HG03095 (cell line): ENCODE measurements at regions not wholly inside any gene's neighbourhood (a gene's known extent, or its start where the extent isn't known, plus 50 kb on each side); places are given as distances from the start of the nearest gene placed in this dataset.
"Not testable (repeated sequence)": the region's sequence is repeated elsewhere in the genome, so short reads cannot be mapped to it uniquely, and the experiment has no call there.

Source experiments
- ATAC-seq: cut with Tn5 transposase; IDR thresholded peaks from one replicate; pipeline ENCODE4 v1.9.1; 2021; ENCODE audit warnings: moderate library complexity; ENCODE audit not compliant: unreplicated experiment

DNA sequence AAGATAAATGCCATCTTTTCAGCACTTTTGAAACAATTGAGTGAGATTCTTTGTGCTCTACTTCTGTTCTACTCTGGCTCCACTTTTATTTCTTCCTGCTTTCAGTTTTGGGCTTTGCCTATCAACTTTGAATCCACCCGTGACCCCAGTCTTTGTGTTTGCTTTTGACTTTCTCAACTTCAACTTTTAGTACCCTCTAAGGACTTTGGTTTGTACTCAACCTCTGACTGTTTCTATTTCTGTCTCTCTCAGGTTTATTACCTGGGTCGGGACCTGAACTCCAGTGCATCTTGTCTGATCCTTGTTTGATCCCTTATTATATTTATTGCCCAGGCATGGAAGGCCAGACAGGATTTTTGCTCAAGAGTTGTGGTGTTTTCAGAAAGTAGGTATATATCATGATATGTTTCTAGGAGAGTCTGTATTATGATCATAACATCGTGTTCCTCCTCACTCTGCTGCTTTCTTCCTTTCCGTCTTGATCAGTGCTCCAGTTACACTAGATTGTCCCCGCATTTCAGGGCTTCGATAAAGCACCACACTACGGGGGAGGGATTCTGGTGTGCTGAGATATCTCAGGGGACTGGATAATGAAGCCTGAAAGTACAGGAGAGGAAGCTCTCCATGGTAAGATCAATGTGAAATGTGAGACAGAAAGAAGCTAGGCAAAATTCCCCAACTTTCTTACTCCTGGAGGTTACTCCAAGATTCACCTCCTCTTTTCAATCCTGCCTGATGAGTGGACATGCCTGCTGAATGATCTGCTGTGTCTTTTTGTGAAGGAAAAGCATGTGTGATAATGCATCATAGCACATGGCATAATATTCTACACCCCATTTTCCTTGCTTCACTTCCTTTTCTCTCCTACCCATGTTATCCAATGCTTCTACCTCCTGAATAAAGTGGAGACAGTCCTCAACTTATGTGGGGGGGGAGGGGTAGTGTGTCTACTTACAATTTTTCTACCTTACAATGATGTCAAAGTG lies 155.5 kb upstream of the GRIN3A start:
- no peak for ATAC-seq

DNA sequence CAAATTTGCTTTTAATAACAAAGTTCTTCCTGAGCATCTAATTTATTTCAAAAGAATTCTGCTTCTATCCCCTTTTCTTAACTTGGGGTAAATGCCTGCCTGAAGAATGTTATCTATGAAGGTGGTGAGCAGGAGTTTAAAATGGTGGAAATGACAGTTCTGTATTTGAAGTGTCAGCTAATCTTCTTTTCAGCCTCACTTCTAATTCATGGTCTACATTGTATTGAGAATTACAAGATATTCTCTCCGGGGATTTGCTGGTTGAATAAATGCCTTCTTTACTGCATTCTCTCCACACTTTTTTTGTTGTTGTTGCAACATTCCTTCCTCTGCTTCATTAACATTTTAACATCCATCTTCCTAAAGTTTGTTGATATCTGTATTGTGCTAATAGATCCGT lies 143.1 kb upstream of the GRIN3A start:
- ATAC-seq = no peak

DNA sequence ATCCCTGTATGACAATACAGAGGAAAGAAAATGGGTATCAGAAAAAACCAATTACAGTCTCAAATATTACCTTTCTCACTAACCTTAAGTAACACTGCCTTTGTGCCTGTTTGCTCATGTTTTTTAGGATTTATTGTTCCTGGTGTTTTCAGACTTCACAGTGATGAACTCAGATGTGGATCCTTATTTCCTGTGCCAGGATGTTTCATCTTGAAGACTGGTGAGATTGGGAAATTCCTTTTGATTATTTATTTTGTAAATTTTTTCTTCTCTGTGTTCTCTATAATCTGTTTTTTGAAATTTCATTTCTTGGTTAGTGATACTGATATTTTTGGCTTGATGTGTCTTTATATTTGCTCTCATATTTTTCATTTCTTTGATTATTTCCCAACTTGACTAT lies 142.4 kb upstream of the GRIN3A start:
- no peak for ATAC-seq

DNA sequence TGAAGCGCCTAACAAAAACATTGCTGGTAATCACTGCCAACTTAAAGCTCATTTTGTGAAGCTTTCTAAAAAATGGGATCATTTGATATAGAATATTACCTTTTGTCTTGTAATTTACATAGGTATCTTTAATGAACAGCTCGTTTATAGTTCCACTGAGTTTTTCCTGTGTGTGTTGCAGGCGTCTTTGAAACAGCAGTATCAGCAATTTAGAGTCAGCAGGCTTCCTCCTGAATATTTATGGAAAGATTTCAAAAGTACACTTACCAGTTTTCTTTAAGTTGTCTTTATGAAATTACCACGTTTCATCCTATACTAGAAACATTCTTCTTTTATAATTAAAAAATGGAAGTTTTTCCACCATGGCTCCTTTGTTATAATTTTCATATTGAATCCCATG lies 140.3 kb upstream of the GRIN3A start:
- no peak for ATAC-seq

DNA sequence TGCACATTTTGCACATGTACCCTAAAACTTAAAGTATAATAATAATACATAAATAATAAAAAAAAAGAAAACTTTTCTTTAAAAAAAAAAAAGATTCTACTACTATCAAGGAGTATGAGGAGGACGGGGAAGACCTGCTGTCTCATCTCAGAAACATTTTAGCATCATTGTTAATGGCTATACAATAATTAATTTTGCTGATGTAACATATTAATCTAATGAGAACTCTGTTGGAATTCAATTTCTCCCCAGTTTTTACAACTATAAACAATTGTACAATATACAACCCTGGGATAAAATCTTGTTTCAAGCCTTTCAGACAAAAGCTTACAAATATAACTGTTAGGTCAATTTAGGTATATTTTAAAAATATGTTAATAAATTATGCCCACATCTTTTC lies 139.0 kb upstream of the GRIN3A start:
- no peak for ATAC-seq

DNA sequence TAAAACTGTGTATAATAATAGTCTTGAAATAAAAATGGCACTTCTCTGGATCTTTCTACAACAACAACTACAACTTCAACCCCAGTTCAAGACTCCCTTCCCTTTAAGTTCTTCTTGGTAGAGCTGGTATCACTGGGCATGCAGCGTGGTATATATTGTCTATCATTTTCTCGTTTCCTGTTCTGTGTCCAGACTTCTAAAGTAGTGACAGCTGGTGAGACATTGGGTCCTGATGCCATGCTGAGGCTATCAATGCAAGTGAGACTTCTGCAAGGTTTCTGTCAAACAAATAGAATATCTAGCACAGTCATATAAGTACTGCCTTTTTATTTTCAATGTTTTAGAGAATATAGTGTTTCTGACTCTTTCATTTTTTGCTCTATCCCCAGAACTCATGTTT lies 123.0 kb upstream of the GRIN3A start:
- no peak for ATAC-seq

DNA sequence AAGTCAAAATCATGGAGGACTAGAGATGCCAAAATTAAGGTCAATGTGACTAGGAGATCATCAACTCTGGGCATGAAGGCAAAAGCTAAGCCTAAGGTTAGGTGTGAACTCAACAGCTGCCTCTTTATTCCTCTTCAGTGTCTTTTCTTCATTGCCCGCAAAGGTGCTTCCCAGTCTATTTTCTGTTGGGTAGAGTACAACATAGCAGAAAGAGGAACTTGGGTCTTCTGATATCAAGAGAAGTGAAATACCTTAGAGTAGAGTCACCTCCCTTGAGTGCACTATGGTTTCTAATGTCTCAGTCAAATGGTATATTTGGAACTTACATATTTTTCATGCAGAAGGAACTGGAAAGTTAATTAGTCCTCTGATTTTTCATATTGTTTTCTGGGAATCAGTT lies 122.5 kb upstream of the GRIN3A start:
- no peak for ATAC-seq

DNA sequence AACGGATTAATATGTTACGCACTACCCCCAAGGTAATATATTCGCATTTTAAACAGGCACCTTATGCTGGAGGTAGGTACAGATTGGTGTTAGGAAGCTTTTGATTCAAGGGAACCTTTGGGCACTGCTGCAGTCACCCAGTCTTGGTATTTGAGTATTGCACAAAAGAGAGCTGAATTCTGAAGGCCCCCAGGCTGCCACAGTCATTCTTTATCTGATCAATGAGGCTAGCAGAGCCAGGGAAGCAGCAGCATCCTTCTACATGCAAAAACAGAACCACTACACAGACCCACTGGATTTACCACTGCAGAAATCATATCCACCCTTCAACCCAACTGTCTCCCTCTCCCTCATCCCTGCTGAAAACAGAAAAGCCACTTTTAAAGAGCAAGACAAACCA lies 121.2 kb upstream of the GRIN3A start:
- no peak for ATAC-seq

DNA sequence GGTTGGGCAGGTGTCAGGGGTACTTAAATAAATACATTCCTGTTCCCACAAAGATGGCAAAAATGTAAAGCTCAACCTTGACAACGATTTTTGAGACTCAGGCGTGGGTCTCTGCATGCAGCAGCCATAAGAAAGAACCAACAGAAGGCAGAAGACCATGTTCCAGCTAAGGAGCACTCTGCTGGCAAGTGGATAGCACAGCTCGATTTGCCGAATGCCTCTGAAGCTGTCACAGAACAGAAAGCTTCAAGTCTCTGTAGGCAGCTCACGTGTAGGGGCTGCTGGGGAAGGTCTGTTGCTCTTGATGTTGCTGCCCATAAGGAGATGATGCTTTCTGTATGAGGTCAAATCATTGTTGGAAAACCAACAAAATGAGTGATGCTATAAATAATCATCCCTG lies 119.6 kb upstream of the GRIN3A start:
- no peak for ATAC-seq

DNA sequence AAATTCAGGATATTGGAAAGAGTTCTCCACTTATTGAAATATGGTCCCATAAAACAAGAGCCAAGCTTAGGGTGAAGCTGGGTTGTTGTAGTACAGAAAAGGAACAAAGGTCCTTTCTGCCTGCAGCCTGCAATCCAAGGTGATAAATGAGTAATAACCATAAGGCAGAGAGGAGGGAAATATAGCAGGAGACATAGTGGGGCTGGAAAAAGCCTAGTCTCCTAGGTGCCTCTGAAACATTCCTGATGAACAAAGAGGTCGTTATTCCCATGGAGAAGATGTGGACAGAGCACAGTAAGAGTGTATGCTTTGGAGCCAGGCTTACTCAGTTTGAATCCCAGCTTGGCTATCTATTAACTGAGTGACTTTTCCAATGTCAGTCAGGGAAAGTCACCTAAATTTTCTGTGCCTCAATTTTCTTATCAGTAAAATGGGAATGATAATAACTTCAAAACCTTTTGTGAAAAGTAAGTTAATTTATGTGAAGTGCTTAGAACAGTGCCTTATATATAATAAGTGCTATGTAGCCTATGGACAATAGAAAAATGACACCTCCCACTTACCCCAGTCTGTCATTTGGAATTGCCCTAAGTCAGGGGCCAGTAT lies 110.8 kb upstream of the GRIN3A start:
- no peak for ATAC-seq

DNA sequence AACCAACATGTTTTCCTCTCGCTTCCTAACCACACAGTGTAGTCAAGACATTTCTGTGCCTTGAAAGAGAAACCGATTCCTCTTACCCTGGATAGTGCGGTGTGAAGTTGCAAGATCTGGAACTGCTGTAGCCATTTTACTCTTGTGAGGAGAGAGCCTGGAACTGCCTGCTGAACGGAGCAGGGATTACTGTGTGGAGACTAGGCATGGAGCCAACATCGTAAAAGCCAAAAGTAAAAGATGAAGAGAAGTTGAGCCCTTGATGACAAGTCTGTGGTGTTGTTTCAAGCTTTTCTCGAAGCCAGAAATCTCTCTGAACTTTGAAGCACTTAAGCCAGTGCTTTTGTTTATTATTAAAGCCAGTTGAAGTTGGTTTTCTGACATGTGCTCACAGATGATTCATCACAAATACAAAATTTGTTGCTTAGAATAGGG lies 110.1 kb upstream of the GRIN3A start:
- ATAC-seq = no peak

DNA sequence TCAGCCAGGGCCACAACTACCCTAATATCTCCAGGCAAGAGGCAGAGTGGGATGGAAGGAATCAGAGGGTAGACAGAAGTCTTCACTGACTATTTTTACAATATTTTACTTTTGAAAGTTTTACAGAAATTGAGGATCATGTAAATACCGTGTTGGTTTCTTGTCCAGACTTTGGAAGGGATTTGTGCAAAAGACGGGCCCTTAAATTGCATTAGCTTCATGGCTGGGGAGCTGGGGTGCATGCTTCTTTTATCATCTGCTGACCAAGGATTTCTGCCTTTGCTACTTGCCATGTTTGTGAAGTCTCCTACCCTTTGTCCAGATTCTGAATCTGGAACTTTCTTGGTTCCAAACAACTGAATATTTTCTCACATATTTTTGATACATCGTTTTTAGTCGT lies 107.7 kb upstream of the GRIN3A start:
- no peak for ATAC-seq

DNA sequence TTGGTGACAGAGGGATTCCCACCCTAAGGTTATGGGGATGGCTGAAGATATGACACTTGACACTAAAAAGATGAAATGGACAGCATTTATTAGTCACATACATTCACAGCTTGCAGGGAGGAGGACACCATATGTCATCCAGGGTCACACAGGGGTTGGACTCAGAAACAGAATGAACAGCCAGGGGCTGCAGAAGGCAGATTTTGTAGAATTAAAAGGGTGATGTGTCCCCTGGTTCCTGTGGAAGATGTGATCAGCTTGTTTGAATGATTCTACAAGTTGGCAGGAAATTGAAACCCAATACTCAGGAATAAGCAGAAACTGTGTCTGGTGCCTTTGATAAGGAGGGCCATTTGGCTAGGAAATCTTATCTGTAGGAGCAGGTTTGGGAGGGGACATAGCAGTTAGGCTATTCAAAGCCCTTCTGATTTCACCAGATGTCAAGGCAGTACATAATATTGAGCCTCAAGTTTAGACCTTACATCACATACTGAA lies 102.3 kb upstream of the GRIN3A start:
- ATAC-seq = no peak

DNA sequence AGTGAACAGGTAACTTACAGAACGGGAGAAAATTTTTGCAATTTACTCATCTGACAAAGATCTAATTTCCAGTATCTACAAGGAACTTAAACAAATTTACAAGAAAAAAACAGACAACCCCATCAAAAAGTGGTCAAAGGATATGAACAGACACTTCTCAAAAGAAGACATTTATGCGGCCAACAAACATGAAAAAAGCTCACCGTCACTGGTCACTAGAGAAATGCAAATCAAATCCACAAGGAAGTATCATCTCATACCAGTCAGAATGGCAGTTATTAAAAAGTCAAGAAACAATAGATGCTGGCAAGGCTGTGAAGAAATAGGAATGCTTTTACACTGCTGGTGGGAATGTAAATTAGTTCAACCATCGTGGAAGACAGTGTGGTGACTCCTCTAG lies 100.5 kb upstream of the GRIN3A start:
- not testable (repeated sequence) for ATAC-seq

DNA sequence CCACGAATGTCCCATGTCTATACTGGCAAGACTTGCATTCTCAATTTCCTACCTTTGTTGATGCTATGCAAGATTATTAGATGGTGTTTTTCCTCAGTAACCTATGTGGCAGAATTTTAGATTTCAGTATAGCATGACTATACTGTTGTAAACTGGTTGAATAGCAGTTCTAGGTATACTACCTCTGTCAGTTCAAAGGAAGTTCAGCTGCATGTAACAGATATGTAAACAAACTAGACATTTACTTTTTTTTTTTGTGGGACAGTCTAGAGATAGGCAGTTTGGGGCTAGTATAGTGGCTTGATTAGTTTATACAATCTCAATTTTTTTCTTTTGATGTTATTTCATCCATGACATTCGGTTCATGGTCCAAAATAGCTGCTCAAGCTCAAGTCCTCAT lies 97.6 kb upstream of the GRIN3A start:
- no peak for ATAC-seq

DNA sequence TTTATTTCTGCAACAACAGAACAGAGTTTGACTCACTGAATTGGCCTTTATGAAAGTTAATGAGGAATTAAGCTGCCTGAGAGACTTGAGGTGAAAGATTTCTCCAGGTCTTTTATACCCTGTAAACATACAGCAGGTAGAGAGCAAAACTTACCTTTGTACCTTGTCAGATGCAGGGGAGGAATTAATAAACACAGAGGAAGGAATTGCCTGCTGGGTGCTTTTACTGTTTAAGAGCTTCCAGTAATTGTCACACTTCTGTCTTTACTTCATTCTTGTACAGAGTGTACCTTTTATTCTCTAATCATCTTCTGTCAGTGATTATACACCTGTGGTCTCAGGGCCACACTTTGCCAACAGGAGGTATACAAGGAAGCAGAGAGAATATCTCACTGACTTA lies 94.0 kb upstream of the GRIN3A start:
- no peak for ATAC-seq

DNA sequence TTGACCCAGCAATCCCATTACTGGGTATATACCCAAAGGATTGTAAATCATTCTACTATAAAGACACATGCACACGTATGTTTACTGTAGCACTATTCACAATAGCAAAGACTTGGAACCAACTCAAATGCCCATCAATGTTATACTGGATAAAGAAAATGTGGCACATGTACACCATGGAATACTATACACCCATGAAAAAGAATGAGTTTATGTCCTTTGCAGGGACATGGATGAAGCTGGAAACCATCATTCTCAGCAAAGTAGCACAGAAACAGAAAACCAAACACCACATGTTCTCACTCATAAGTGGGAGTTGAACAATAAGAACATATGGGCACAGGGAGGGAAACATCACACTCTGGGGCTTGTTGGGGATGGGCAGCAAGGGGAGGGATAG lies 83.0 kb upstream of the GRIN3A start:
- not testable (repeated sequence) for ATAC-seq

DNA sequence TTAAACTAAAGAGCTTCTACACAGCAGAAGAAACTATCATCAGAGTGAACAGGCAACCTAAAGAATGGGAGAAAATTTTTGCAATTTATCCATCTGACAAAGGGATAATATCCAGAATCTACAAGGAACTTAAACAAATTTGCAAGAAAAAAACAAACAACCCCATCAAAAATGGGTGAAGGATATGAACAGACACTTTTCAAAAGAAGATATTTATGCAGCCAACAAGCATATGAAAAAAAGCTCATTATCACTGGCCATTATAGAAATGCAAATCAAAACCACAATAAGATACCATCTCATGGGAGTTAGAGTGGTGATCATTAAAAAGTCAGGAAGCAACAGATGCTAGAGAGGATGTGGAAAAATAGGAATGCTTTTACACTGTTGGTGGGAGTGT lies 82.5 kb upstream of the GRIN3A start:
- ATAC-seq = not testable (repeated sequence)

DNA sequence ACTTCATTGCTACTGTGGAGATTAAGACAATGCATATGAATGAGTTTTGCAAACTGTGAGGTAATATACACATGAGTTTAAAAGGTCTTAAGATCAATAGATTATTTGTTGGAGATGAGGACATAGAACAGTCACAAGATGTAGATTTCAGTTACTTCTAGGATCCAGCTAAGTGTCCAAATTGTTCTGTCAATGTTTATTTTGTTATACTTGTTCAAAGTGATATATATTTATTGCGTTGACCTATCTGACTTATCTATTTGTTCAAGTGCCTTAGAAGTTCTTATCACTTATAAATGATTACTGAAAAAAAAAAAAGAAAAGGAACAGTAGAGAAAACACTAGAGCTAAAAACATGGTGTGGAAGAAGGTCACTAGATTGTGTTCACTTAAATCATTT lies 75.6 kb upstream of the GRIN3A start:
- no peak for ATAC-seq

DNA sequence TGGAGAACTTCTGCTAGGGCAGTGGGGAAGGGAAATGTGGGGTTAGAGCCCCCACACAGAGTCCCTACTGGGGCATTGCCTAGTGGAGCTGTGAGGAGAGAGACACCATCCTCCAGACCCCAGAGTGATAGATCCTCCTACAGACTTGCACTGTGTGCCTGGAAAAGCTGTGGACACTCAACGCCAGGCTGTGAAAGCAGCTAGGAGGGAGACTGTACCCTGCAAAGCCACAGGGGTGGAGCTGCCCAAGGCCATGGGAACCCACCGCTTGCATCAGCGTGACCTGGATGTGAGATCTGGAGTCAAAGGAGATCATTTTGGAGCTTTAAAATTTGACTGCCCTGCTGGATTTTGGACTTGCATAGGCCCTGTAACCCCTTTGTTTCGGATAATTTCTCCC lies 69.4 kb upstream of the GRIN3A start:
- not testable (repeated sequence) for ATAC-seq

DNA sequence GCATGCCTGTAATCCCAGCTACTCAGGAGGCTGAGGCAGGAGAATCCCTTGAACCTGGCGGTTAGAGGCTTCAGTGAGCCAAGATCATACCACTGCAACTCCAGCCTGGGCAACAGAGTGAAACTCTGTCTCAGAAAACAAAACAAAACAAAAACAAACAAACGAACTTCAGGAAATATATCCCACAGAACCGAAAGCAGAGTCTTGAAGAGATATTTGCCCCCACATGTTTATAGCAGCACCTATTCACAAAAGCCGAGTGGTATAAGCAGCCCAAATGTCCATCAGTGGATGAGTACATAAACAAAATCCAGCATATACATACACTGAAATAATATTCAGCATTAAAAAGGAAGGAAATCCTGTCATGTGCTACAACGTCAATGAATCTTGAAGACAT lies 57.6 kb upstream of the GRIN3A start:
- ATAC-seq = no peak

DNA sequence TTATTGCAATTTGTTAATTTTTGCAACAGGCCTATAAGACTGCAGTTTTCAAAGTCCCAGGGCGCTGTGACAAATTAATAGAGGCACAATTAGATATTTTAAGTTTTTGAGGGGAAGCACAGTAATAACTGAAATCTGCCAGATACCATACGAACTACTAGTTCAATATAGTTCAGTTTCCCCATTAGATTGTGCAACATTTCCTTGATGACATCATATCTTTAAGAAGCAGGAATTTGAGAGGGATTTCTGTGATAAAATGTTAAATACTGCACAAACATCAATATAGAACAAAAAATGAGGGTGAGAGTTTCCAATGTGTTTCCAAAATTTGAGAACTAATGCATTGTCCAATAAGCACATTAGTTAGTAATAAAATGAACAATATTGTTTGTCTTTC lies 56.7 kb upstream of the GRIN3A start:
- ATAC-seq = no peak
